Endodermal cell (in vitro differentiated cells): ENCODE measurements at regions not wholly inside any gene's neighbourhood (a gene's known extent, or its start where the extent isn't known, plus 50 kb on each side); places are given as distances from the start of the nearest gene placed in this dataset.
A peak's percentile ranks its signal among the peaks of the same experiment; 100 is the strongest.

Experiments
- DNase-seq: peaks from one replicate; pipeline ENCODE4 v3.0.0-alpha.2; 2017
- H3K27ac ChIP-seq: 2 replicates; pipeline ENCODE4 v1.5.1; 2013; ENCODE audit warnings: mild to moderate bottlenecking, low read depth, low read length, moderate library complexity
- H3K27me3 ChIP-seq: 2 replicates; pipeline ENCODE4 v1.6.1; 2013; ENCODE audit warnings: mild to moderate bottlenecking, low read length, moderate library complexity; ENCODE audit not compliant: insufficient read depth, control insufficient read depth, poor library complexity, severe bottlenecking
- H3K36me3 ChIP-seq: 2 replicates; pipeline ENCODE4 v1.7.0; 2013; ENCODE audit warnings: mild to moderate bottlenecking, low read length, moderate library complexity; ENCODE audit not compliant: control insufficient read depth, insufficient read depth
- H3K4me1 ChIP-seq: one replicate; pipeline ENCODE4 v1.7.0; 2013; ENCODE audit warnings: low read length; ENCODE audit not compliant: control insufficient read depth, insufficient read depth
- H3K4me3 ChIP-seq: 2 replicates; pipeline ENCODE4 v1.5.1; 2013; ENCODE audit warnings: mild to moderate bottlenecking, low read length, moderate library complexity
- H3K9ac ChIP-seq: 2 replicates; pipeline ENCODE4 v1.6.1; 2013; ENCODE audit warnings: mild to moderate bottlenecking, low read length, moderate library complexity; ENCODE audit not compliant: poor library complexity, severe bottlenecking; ENCODE audit errors: extremely low read depth
- H3K9me3 ChIP-seq: 2 replicates; pipeline ENCODE4 v1.6.1; 2013; ENCODE audit warnings: mild to moderate bottlenecking, low read length, moderate library complexity; ENCODE audit not compliant: control insufficient read depth
- H3K27ac Mint-ChIP-seq: 2 replicates; pipeline ENCODE4 v1.8.0; 2020; ENCODE audit warnings: mixed read lengths
- H3K27me3 Mint-ChIP-seq: 2 replicates; pipeline ENCODE4 v1.8.0; 2021; ENCODE audit warnings: mild to moderate bottlenecking, mixed read lengths; ENCODE audit not compliant: insufficient read depth
- H3K36me3 Mint-ChIP-seq: 2 replicates; pipeline ENCODE4 v1.8.0; 2020; ENCODE audit warnings: low read depth, mixed read lengths
- H3K4me1 Mint-ChIP-seq: 2 replicates; pipeline ENCODE4 v1.8.0; 2020; ENCODE audit warnings: mixed read lengths
- H3K4me3 Mint-ChIP-seq: 2 replicates; pipeline ENCODE4 v1.8.0; 2020; ENCODE audit warnings: mild to moderate bottlenecking, moderate library complexity, mixed read lengths
- H3K9me3 Mint-ChIP-seq: 2 replicates; pipeline ENCODE4 v1.8.0; 2020; ENCODE audit warnings: mild to moderate bottlenecking, mixed read lengths
- CTCF ChIP-seq: fragments of 200-600 bp; sonication (generic); conservative IDR thresholded peaks from 2 replicates; pipeline ENCODE4 v1.5.0; 2021; ENCODE audit warnings: antibody characterized with exemption, mild to moderate bottlenecking
- WGBS, 2 experiments: methylation state at CpG; one replicate each; pipeline versions ENCODE4 v1.1.5 to v1.1.7; 2013; ENCODE audit warnings: missing lambda C conversion rate in 2 of 2, mixed read lengths in 1 of 2; ENCODE audit not compliant: insufficient coverage in 1 of 2, insufficient read length in 1 of 2; 5-methylcytosine and 5-hydroxymethylcytosine counted together

GRCh38 chr3:141421639-141422319 lies 53.5 kb downstream of the ZBTB38 start:
- Mint-ChIP-seq H3K4me3 (no peak overlapping the region), H3K36me3 (peaks cover 24% of the 10 kb centered on the region), H3K4me1 (peaks cover 13% of the 10 kb centered on the region), H3K9me3 (no peaks in the 10 kb centered on the region), H3K27ac (no peak overlapping the region), H3K27me3 (no peaks in the 10 kb centered on the region)
- Histone ChIP-seq H3K36me3 (peaks cover 6% of the 10 kb centered on the region), H3K27me3 (no peaks in the 10 kb centered on the region), H3K4me3 (no peak overlapping the region), H3K4me1 (no peaks in the 10 kb centered on the region), H3K27ac (no peak overlapping the region), H3K9ac (no peak overlapping the region), H3K9me3 (no peaks in the 10 kb centered on the region)
- DNase-seq = peak; percentile 36
- TF ChIP-seq CTCF = no peak
- 80 to 91% methylated on average over 3 to 5 of the region's 5 CpGs for WGBS, 2 experiments

- no peak for DNase-seq
- no peaks in the 10 kb centered on the region for H3K9me3 Mint-ChIP-seq
Measured at GRCh38 chr3:141422961-141423582, 54.8 kb downstream of the ZBTB38 start.

GRCh38 chr3:141425523-141426233 lies 57.4 kb downstream of the ZBTB38 start:
- Histone ChIP-seq H3K4me3 (no peak overlapping the region), H3K9me3 (no peaks in the 10 kb centered on the region), H3K4me1 (no peaks in the 10 kb centered on the region), H3K27me3 (no peaks in the 10 kb centered on the region), H3K36me3 (peaks cover 8% of the 10 kb centered on the region), H3K9ac (no peak overlapping the region), H3K27ac (no peak overlapping the region)
- Mint-ChIP-seq H3K27me3 (no peaks in the 10 kb centered on the region), H3K4me3 (no peak overlapping the region), H3K9me3 (no peaks in the 10 kb centered on the region), H3K27ac (peak overlapping the region; percentile 77), H3K36me3 (peaks cover 12% of the 10 kb centered on the region), H3K4me1 (peaks cover 19% of the 10 kb centered on the region)
- TF ChIP-seq CTCF = no peak
- peak; percentile 39 for DNase-seq
- WGBS, 2 experiments = 88 to 94% methylated on average over 5 to 6 of the region's 6 CpGs

More at GRCh38 chr3:141422961-141423582, 54.8 kb downstream of the ZBTB38 start:
- Mint-ChIP-seq H3K4me3 (no peak overlapping the region), H3K36me3 (peaks cover 19% of the 10 kb centered on the region), H3K27ac (no peak overlapping the region), H3K4me1 (peaks cover 24% of the 10 kb centered on the region), H3K27me3 (no peaks in the 10 kb centered on the region)
- H3K4me1 ChIP-seq = no peaks in the 10 kb centered on the region
- no peaks in the 10 kb centered on the region for H3K27me3 ChIP-seq
- H3K27ac ChIP-seq = no peak overlapping the region
- no peak for TF ChIP-seq CTCF
- H3K9me3 ChIP-seq = no peaks in the 10 kb centered on the region
- no peak overlapping the region for H3K4me3 ChIP-seq
- H3K9ac ChIP-seq = no peak overlapping the region
- H3K36me3 ChIP-seq = peaks cover 8% of the 10 kb centered on the region
- WGBS, 2 experiments = 89 to 96% methylated on average over 4 to 5 of the region's 6 CpGs
